HuH-7.5 (cell line): ENCODE measurements at regions not wholly inside any gene's neighbourhood (a gene's known extent, or its start where the extent isn't known, plus 50 kb on each side); places are given as distances from the start of the nearest gene placed in this dataset.

ENCODE experiments used
- DNase-seq: peaks from one replicate; pipeline ENCODE4 v3.0.0; 2011; ENCODE audit warnings: low spot score

- no peak for DNase-seq
Measured at GRCh38 chr6:113646701-113647100, 210.4 kb upstream of the MARCKS start.

GRCh38 chr6:113647143-113647889 is 209.8 kb upstream of the MARCKS start:
- DNase-seq = no peak

GRCh38 chr6:113648698-113649097 is 208.4 kb upstream of the MARCKS start:
- DNase-seq = no peak

GRCh38 chr6:113649276-113649675 is 207.9 kb upstream of the MARCKS start:
- no peak for DNase-seq

GRCh38 chr6:113649880-113650609 is 207.1 kb upstream of the MARCKS start:
- no peak for DNase-seq

GRCh38 chr6:113650610-113650979 is 206.6 kb upstream of the MARCKS start:
- DNase-seq = no peak

- DNase-seq = no peak
Measured at GRCh38 chr6:113651120-113651519, 206.0 kb upstream of the MARCKS start.

- no peak for DNase-seq
Measured at GRCh38 chr6:113651920-113652319, 205.2 kb upstream of the MARCKS start.

- no peak for DNase-seq
Measured at GRCh38 chr6:113653275-113653674, 203.9 kb upstream of the MARCKS start.

- DNase-seq = no peak
Measured at GRCh38 chr6:113654396-113654795, 202.7 kb upstream of the MARCKS start.

- DNase-seq = no peak
Measured at GRCh38 chr6:113655761-113656160, 201.4 kb upstream of the MARCKS start.

GRCh38 chr6:113659762-113660404 is 197.3 kb upstream of the MARCKS start:
- no peak for DNase-seq

GRCh38 chr6:113660819-113661218 is 196.3 kb upstream of the MARCKS start:
- DNase-seq = no peak

- no peak for DNase-seq
Measured at GRCh38 chr6:113662093-113662665, 195.0 kb upstream of the MARCKS start.

- DNase-seq = no peak
Measured at GRCh38 chr6:113662688-113663333, 194.3 kb upstream of the MARCKS start.

- no peak for DNase-seq
Measured at GRCh38 chr6:113664909-113665308, 192.2 kb upstream of the MARCKS start.

- DNase-seq = no peak
Measured at GRCh38 chr6:113668641-113669408, 188.3 kb upstream of the MARCKS start.

- no peak for DNase-seq
Measured at GRCh38 chr6:113669606-113670005, 187.5 kb upstream of the MARCKS start.

GRCh38 chr6:113671421-113671820 is 185.7 kb upstream of the MARCKS start:
- DNase-seq = no peak

- DNase-seq = no peak
Measured at GRCh38 chr6:113672491-113673149, 184.5 kb upstream of the MARCKS start.

- DNase-seq = no peak
Measured at GRCh38 chr6:113674075-113674474, 183.1 kb upstream of the MARCKS start.
